ELR (cell line): ENCODE measurements at regions not wholly inside any gene's neighbourhood (a gene's known extent, or its start where the extent isn't known, plus 50 kb on each side); places are given as distances from the start of the nearest gene placed in this dataset.
"Not testable (repeated sequence)": the region's sequence is repeated elsewhere in the genome, so short reads cannot be mapped to it uniquely, and the experiment has no call there.

Experiments used
- DNase-seq: peaks from one replicate; pipeline ENCODE4 v3.0.0-alpha.2; 2015; ENCODE audit warnings: low read depth

GRCh38 chr11:70592641-70593165 lies 194.4 kb downstream of the CTTN start:
- DNase-seq = no peak

DNA sequence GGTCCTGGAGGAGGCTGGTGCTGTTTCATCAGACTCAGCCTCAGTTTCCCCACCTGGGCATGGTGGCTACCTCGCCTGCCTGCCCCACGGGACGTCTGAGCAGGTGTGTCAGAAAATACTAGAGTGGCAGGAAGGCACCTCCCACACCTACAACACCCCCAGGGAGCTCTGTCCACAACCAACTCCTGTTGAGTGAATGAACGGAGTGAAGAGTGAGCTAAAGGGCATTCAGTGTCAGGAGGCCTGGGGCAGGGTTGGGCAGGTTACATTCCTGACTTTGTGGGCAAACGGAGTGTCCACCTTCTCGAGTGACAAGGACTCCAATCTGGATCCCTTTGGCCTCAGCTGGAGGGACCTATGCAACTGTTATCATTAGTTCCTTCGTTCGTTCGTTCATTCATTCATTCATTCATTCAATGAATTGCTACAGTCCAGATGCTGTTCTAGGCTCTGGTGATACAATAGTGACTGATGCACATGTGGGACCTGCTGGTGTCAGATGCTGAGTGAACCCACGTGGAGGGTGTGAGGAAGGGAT lies 195.2 kb downstream of the CTTN start:
- no peak for DNase-seq

- DNase-seq = no peak
These were observed 195.7 kb downstream of the CTTN start for GRCh38 chr11:70594031-70594430.

- no peak for DNase-seq
These were observed 196.3 kb downstream of the CTTN start for GRCh38 chr11:70594606-70595005.

- no peak for DNase-seq
These were observed 196.7 kb downstream of the CTTN start for GRCh38 chr11:70595016-70595415.

GRCh38 chr11:70595452-70595851 lies 197.1 kb downstream of the CTTN start:
- DNase-seq = no peak

GRCh38 chr11:70596091-70596490 lies 197.8 kb downstream of the CTTN start:
- no peak for DNase-seq

- no peak for DNase-seq
These were observed 198.8 kb downstream of the CTTN start for GRCh38 chr11:70597006-70597555.

GRCh38 chr11:70597751-70598625 lies 199.7 kb downstream of the CTTN start:
- DNase-seq = no peak

- not testable (repeated sequence) for DNase-seq
These were observed 202.6 kb downstream of the CTTN start for GRCh38 chr11:70600911-70601415.

DNA sequence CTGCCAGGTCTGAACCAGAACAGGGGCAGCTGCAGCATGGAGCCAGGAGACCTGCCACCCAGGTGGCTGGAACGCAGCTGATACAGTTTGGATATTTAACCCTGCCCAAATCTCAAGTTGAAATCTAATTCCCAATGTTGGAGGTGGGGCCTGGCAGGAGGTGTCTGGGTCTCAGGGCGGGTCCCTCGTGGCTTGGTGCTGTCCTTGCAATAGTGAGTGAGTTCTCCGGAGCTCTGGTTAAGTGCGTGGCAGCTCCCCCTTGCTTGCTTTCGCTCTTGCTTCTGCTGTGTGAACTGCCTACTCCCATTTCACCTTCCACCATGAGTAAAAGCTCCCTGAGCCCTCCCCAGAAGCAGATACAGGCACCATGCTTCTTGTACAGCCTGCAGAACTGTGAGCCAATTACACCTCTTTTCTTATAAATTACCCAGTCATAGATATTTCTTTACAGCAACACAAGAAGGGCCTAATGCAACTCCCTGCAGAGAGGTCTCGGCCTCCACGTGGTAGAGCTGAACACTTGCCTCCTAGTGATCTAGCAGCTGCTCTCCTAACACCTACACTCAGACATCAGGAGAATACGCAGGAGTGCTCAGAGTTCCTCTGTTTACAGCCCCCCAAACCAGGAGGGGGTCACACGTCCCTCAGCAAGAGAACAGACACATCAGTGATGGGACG lies 203.7 kb downstream of the CTTN start:
- no peak for DNase-seq

DNA sequence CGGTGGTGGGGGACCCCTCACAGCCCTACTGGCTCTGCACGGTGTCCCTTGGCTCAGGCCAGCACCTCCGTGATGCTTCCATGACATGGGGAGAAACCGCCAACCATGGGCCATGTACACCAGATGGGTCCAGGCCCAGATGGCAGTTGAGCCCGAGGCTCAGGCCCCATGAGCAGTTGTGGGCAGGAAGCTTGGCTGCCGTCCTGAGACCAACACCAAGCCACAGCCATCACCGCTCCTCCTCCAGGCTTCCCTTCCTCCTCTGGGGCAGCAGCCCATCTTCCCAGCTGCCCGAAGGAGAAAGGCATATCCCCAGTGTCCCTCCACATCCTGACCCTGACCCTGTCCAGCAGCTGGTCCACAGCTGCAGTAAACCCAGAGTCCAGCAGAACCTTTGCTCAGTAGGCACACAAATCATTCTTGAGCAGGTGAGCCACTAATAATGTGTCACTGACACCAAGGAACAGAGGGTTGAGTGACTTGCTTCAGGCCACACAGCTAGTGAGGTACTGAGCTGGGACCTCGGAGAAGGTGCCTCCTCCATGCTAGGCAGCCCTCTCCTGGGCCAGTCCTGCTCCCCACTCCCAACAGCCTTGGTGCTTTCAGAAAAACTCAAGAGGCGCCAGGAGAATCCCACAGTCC lies 204.9 kb downstream of the CTTN start:
- DNase-seq = no peak

GRCh38 chr11:70603756-70604211 lies 205.5 kb downstream of the CTTN start:
- DNase-seq = no peak

DNA sequence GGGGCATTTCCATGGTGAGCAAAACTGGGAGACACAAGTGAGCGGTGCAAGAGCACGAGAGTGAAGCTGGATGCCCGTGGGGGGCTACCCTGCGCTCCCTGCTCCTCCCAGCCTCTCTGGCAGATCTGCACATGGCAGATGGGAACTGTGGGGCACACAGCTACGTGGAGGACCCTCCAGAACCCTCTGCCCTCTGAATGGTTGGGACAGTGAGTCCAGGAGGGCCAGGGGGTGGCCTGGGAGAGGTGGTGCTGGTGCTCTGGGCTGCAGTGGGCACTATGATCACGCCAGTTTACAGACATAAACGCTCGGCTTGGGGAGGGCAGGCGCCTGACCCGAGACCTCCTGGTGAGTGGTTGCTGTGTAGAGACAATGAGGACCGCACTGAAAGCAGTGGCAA lies 205.9 kb downstream of the CTTN start:
- DNase-seq = no peak

DNA sequence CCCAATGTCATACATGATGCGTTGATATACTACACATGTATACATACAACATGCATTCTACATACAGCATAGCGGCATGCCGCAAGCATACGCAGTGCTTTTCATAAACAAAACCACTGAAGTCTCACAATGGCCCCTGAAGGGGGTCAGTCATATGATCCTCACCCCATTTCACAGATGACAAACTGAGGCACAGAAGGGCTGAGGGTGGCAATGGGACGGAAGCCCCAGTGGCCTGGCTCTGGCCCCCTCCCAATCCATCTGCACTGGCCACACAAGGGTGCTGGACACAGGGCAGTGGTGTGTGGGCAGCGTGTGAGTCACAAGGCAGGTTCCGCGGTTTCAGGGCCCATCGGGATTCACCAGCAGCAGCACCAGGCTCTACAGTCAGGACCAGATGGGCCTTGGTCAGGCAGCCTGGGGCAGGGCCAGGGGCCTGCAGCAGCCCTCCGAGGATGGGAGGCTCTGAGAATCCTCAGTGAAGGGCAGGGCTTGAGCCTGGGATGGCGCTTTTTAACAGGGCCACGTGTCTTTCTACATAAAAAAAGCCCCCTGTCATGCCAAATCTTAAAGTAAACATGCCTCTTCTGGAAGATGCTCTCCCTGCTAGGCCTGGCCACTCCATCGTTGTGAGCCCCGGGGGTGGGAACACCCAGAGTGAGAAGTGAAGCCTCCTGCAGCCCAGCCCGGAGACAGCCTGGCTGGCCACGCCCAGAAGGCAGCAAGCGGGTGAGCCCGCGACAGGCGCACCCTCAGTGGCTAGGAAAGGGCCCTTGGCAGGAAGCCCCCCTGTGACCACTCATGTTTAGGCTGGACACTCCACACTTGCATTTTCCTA lies 206.5 kb downstream of the CTTN start:
- DNase-seq = no peak

- DNase-seq = no peak
These were observed 207.1 kb downstream of the CTTN start for GRCh38 chr11:70605468-70605815.

DNA sequence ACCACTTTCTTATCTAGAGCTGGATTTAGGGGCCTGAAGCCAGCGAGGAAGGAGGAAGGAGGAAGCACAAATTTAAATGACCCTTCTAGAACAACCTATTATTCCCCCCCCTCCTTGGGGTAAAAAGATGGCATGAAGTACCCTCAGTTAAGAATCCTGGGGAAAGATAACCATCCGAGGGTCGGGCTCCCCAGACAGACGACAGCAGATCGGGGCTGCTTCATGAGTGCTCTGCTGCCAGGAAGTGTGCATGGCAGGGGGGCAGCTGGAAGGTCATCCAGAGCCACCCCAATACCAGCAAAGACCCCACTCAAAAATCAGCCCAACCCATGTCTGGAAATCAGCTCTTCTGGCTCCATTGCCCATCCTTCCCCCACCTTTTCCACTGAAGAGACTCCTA lies 207.5 kb downstream of the CTTN start:
- no peak for DNase-seq

- no peak for DNase-seq
These were observed 208.1 kb downstream of the CTTN start for GRCh38 chr11:70606248-70606950.

GRCh38 chr11:70606951-70607330 lies 208.6 kb downstream of the CTTN start:
- no peak for DNase-seq

DNA sequence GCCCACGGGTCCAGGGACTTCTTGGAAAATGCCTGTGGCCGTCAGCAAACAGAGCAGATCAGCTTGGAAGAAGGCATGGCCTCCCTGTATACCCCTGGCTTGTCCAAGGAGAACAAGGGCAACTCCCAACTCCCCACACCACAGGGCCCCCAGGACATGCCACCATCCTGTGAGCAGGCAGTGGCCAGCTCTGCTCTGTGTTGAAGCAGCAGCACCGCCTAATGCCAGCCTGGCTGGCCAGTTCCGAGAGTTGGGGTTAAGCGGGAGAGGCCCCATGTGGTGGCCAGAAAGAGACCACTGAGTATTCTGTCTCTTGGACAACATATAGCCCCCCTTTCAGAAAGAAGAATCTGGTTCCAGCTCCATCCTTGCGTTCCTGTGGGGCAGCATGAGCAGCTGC lies 209.2 kb downstream of the CTTN start:
- no peak for DNase-seq
